PC-3 (cell line): ENCODE measurements at regions not wholly inside any gene's neighbourhood (a gene's known extent, or its start where the extent isn't known, plus 50 kb on each side); places are given as distances from the start of the nearest gene placed in this dataset.
"Not testable (repeated sequence)": the region's sequence is repeated elsewhere in the genome, so short reads cannot be mapped to it uniquely, and the experiment has no call there.

Source experiments
- EZH2 ChIP-seq: fragments of 300-600 bp; sonication (generic); IDR thresholded peaks from one replicate; pipeline ENCODE4 v1.6.1; 2017; ENCODE audit warnings: antibody characterized with exemption, mild to moderate bottlenecking, low read length; ENCODE audit not compliant: unreplicated experiment
- TF ChIP-seq, protein P1 (sequence below): fragments of 300-600 bp; sonication (generic); conservative IDR thresholded peaks from 2 replicates; pipeline ENCODE4 v1.5.1; 2017; ENCODE audit warnings: antibody characterized with exemption, low read depth, mild to moderate bottlenecking, low read length

DNA sequence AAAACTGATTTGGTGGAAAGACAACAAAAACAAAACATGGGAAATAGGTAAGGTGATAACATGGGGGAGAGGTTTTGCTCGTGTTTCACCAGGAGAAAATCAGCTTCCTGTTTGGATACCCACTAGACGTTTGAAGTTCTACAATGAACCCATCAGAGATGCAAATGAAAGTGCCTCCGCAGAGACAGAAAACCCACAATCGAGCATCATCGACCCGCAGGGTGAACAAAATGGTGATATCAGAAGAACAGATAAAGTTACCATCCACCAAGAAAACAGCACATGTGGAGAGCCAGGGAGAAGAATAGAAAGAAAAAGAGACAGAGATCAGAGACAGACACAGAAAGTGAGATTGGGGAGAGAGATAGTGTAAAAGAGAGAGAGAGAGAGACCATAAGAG is 83.4 kb downstream of the UNC93B1 start:
- TF ChIP-seq, protein P1, sequence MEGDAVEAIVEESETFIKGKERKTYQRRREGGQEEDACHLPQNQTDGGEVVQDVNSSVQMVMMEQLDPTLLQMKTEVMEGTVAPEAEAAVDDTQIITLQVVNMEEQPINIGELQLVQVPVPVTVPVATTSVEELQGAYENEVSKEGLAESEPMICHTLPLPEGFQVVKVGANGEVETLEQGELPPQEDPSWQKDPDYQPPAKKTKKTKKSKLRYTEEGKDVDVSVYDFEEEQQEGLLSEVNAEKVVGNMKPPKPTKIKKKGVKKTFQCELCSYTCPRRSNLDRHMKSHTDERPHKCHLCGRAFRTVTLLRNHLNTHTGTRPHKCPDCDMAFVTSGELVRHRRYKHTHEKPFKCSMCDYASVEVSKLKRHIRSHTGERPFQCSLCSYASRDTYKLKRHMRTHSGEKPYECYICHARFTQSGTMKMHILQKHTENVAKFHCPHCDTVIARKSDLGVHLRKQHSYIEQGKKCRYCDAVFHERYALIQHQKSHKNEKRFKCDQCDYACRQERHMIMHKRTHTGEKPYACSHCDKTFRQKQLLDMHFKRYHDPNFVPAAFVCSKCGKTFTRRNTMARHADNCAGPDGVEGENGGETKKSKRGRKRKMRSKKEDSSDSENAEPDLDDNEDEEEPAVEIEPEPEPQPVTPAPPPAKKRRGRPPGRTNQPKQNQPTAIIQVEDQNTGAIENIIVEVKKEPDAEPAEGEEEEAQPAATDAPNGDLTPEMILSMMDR, result not testable (repeated sequence)
- TF ChIP-seq EZH2, result not testable (repeated sequence)
